Trophoblast cell (in vitro differentiated cells and primary cell): ENCODE measurements at regions not wholly inside any gene's neighbourhood (a gene's known extent, or its start where the extent isn't known, plus 50 kb on each side); places are given as distances from the start of the nearest gene placed in this dataset.
A peak's percentile ranks its signal among the peaks of the same experiment; 100 is the strongest.

ENCODE experiments used
- DNase-seq, 2 donors: peaks; one replicate each; pipeline ENCODE4 v3.0.0-alpha.2; 2016
- H2AFZ ChIP-seq: 2 replicates; pipeline ENCODE4 v1.6.1; 2013; ENCODE audit warnings: low read length, moderate library complexity, mild to moderate bottlenecking; ENCODE audit not compliant: insufficient read depth, poor library complexity
- H2AK5ac ChIP-seq: 2 replicates; pipeline ENCODE4 v1.6.1; 2013; ENCODE audit warnings: mild to moderate bottlenecking, low read length
- H2BK120ac ChIP-seq: 2 replicates; pipeline ENCODE4 v1.6.1; 2013; ENCODE audit warnings: low read length, mild to moderate bottlenecking, moderate library complexity; ENCODE audit not compliant: insufficient read depth, poor library complexity
- H2BK12ac ChIP-seq: 2 replicates; pipeline ENCODE4 v1.6.1; 2013; ENCODE audit warnings: mild to moderate bottlenecking, low read length, moderate library complexity
- H2BK5ac ChIP-seq: 2 replicates; pipeline ENCODE4 v1.6.1; 2013; ENCODE audit warnings: low read length, low read depth, moderate library complexity, mild to moderate bottlenecking; ENCODE audit not compliant: poor library complexity
- H3K14ac ChIP-seq: 2 replicates; pipeline ENCODE4 v1.6.1; 2013; ENCODE audit warnings: mild to moderate bottlenecking, low read length
- H3K18ac ChIP-seq: 2 replicates; pipeline ENCODE4 v1.6.1; 2013; ENCODE audit warnings: mild to moderate bottlenecking, low read length
- H3K23ac ChIP-seq: 2 replicates; pipeline ENCODE4 v1.6.1; 2013; ENCODE audit warnings: low read length
- H3K27ac ChIP-seq: 2 replicates; pipeline ENCODE4 v1.5.1; 2013; ENCODE audit warnings: low read depth, mild to moderate bottlenecking, inconsistent platforms, low read length, moderate library complexity
- H3K27me3 ChIP-seq: 2 replicates; pipeline ENCODE4 v1.6.1; 2013; ENCODE audit warnings: inconsistent platforms, mild to moderate bottlenecking, low read length, moderate library complexity; ENCODE audit not compliant: insufficient read depth
- H3K36me3 ChIP-seq, 2 experiments: 1 replicate in 1 of 2; 2 replicates in 1 of 2; pipeline ENCODE4 v1.6.1; 2013; ENCODE audit warnings: low read length in 2 of 2, mild to moderate bottlenecking in 2 of 2, moderate library complexity in 1 of 2; ENCODE audit not compliant: insufficient read depth in 2 of 2, control insufficient read depth in 1 of 2
- H3K4ac ChIP-seq: 2 replicates; pipeline ENCODE4 v1.6.1; 2013; ENCODE audit warnings: low read depth, mild to moderate bottlenecking, low read length, moderate library complexity
- H3K4me1 ChIP-seq, 2 experiments: 1 replicate in 1 of 2; 2 replicates in 1 of 2; pipeline ENCODE4 v1.6.1; 2013; ENCODE audit warnings: low read length in 2 of 2, mild to moderate bottlenecking in 2 of 2, moderate library complexity in 1 of 2; ENCODE audit not compliant: insufficient read depth in 2 of 2, control insufficient read depth in 1 of 2
- H3K4me2 ChIP-seq: 2 replicates; pipeline ENCODE4 v1.6.1; 2013; ENCODE audit warnings: inconsistent platforms, mild to moderate bottlenecking, low read length, moderate library complexity
- H3K4me3 ChIP-seq: 2 replicates; pipeline ENCODE4 v1.5.1; 2013; ENCODE audit warnings: mild to moderate bottlenecking, low read depth, low read length, inconsistent platforms
- H3K79me1 ChIP-seq: one replicate; pipeline ENCODE4 v1.6.1; 2013; ENCODE audit warnings: low read length
- H3K79me2 ChIP-seq: 2 replicates; pipeline ENCODE4 v1.6.1; 2013; ENCODE audit warnings: low read length, mild to moderate bottlenecking; ENCODE audit not compliant: control insufficient read depth, insufficient read depth, poor library complexity
- H3K9ac ChIP-seq: 2 replicates; pipeline ENCODE4 v1.6.1; 2013; ENCODE audit warnings: mild to moderate bottlenecking, low read length
- H3K9me3 ChIP-seq: 2 replicates; pipeline ENCODE4 v1.6.1; 2013; ENCODE audit warnings: low read depth, mild to moderate bottlenecking, control low read depth, inconsistent platforms, low read length; ENCODE audit not compliant: insufficient read depth
- H4K12ac ChIP-seq: 2 replicates; pipeline ENCODE4 v1.6.1; 2013; ENCODE audit warnings: low read depth, mild to moderate bottlenecking, low read length, moderate library complexity
- H4K8ac ChIP-seq: 2 replicates; pipeline ENCODE4 v1.6.1; 2013; ENCODE audit warnings: low read depth, mild to moderate bottlenecking, low read length, moderate library complexity
- H4K91ac ChIP-seq: one replicate; pipeline ENCODE4 v1.6.1; 2013; ENCODE audit warnings: low read depth, mild to moderate bottlenecking, low read length, moderate library complexity
- WGBS: extraction: QIAGEN DNeasy Blood & Tissue Kit; methylation state at CpG from one replicate; pipeline ENCODE4 v1.1.7; 2013; ENCODE audit warnings: missing lambda C conversion rate; ENCODE audit not compliant: insufficient read length, insufficient coverage; ENCODE audit errors: extremely low coverage; 5-methylcytosine and 5-hydroxymethylcytosine counted together

DNA sequence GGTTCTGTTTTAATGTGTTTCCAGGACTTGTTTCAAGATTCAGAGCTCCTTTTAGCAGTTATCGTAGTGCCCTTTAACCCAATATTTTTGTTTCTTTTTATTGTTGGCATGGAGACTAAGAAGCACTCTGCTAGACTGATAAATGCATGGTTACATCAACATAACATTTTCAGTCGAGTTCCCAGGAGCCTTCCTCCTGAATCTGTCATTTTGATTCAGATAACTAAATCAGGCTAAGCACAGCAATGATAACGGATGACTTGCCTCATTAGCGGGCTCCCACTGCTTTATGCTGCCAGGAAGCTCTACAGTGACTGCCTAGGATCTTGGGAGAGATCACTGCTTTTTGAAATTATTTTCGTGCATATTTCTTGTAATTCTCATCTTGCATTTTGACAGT is 772.8 kb upstream of the GJE1 start:
- H2AK5ac ChIP-seq: no peak overlapping the region
- no peak overlapping the region for H3K4me2 ChIP-seq
- H4K91ac ChIP-seq: no peak overlapping the region
- H3K9me3 ChIP-seq: no peaks in the 10 kb centered on the region
- H3K79me1 ChIP-seq: no peaks in the 10 kb centered on the region
- no peak overlapping the region for H3K14ac ChIP-seq
- H3K4ac ChIP-seq: no peak overlapping the region
- H4K8ac ChIP-seq: no peak overlapping the region
- no peak overlapping the region for H2BK120ac ChIP-seq
- no peaks in the 10 kb centered on the region for H3K4me1 ChIP-seq
- no peak overlapping the region for H3K9ac ChIP-seq
- no peak overlapping the region for H3K4me3 ChIP-seq
- H3K79me2 ChIP-seq: no peaks in the 10 kb centered on the region
- no peaks in the 10 kb centered on the region for H3K36me3 ChIP-seq
- no peak overlapping the region for H2BK5ac ChIP-seq
- no peak overlapping the region for H2BK12ac ChIP-seq
- no CpG with 5 or more reads among the region's 5 CpGs for WGBS
- no peak overlapping the region for H2AFZ ChIP-seq
- H3K23ac ChIP-seq: no peak overlapping the region
- no peak overlapping the region for H3K27ac ChIP-seq
- no peak overlapping the region for H4K12ac ChIP-seq
- no peak for DNase-seq
- H3K27me3 ChIP-seq: no peaks in the 10 kb centered on the region
- H3K18ac ChIP-seq: no peak overlapping the region

- H2AFZ ChIP-seq: no peak overlapping the region
- H3K23ac ChIP-seq: no peak overlapping the region
- WGBS: no CpG with 5 or more reads among the region's 4 CpGs
- no peak overlapping the region for H3K4ac ChIP-seq
- no peak overlapping the region for H4K12ac ChIP-seq
- H2AK5ac ChIP-seq: no peak overlapping the region
- H2BK12ac ChIP-seq: no peak overlapping the region
- H2BK120ac ChIP-seq: no peak overlapping the region
- no peaks in the 10 kb centered on the region for H3K27me3 ChIP-seq
- H3K18ac ChIP-seq: no peak overlapping the region
- H3K4me1 ChIP-seq: no peaks in the 10 kb centered on the region
- no peak overlapping the region for H3K27ac ChIP-seq
- no peak overlapping the region for H2BK5ac ChIP-seq
- no peak overlapping the region for H4K8ac ChIP-seq
- no peaks in the 10 kb centered on the region for H3K36me3 ChIP-seq
- H4K91ac ChIP-seq: no peak overlapping the region
- peak in 1 of 2 donors; percentile 7 for DNase-seq
- no peaks in the 10 kb centered on the region for H3K79me1 ChIP-seq
- no peak overlapping the region for H3K4me3 ChIP-seq
- H3K4me2 ChIP-seq: no peak overlapping the region
- H3K79me2 ChIP-seq: no peaks in the 10 kb centered on the region
- no peak overlapping the region for H3K9ac ChIP-seq
- no peaks in the 10 kb centered on the region for H3K9me3 ChIP-seq
- H3K14ac ChIP-seq: no peak overlapping the region
These were observed 778.4 kb upstream of the GJE1 start for GRCh38 chr6:141354191-141354955.

GRCh38 chr6:141351721-141352120 is 781.0 kb upstream of the GJE1 start:
- Histone ChIP-seq H2BK5ac (no peak overlapping the region), H4K91ac (no peak overlapping the region), H4K12ac (no peak overlapping the region), H2AFZ (no peak overlapping the region), H2BK120ac (no peak overlapping the region), H3K27ac (no peak overlapping the region), H3K23ac (no peak overlapping the region), H3K4me3 (no peak overlapping the region), H3K9ac (no peak overlapping the region), H3K36me3 (no peaks in the 10 kb centered on the region), H3K18ac (no peak overlapping the region), H2BK12ac (no peak overlapping the region), H3K27me3 (no peaks in the 10 kb centered on the region), H4K8ac (no peak overlapping the region), H3K4me1 (no peaks in the 10 kb centered on the region), H3K4me2 (no peak overlapping the region), H3K79me1 (no peaks in the 10 kb centered on the region), H3K79me2 (no peaks in the 10 kb centered on the region), H2AK5ac (no peak overlapping the region), H3K4ac (no peak overlapping the region), H3K9me3 (no peaks in the 10 kb centered on the region), H3K14ac (no peak overlapping the region)
- WGBS: no CpG with 5 or more reads among the region's 1 CpG
- DNase-seq: no peak

DNA sequence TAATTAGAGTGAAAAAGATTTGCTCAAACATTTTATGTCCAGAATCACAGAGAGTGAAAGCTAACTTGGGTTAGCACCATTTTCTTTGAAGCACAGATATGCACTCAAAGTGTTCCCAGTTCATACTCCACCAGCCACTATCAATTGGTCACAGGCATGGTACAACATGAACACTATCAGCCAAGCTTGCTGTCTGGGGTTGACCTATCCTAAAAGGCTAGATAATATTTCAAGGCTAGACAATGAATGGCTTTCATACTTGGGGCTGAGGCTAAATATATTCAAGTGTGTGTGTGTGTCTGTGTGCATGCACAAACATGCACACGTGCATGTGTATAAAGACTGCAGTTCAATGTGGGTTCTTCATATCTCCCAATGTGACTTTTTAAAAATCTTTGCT is 783.0 kb upstream of the GJE1 start:
- Histone ChIP-seq H3K4ac (no peak overlapping the region), H3K36me3 (no peaks in the 10 kb centered on the region), H3K23ac (no peak overlapping the region), H2AK5ac (no peak overlapping the region), H2AFZ (no peak overlapping the region), H2BK120ac (no peak overlapping the region), H4K91ac (no peak overlapping the region), H3K4me1 (no peaks in the 10 kb centered on the region), H2BK5ac (no peak overlapping the region), H3K79me1 (no peaks in the 10 kb centered on the region), H3K79me2 (no peaks in the 10 kb centered on the region), H3K4me3 (no peak overlapping the region), H4K8ac (no peak overlapping the region), H2BK12ac (no peak overlapping the region), H3K18ac (no peak overlapping the region), H3K27me3 (no peaks in the 10 kb centered on the region), H3K14ac (no peak overlapping the region), H3K9me3 (no peaks in the 10 kb centered on the region), H3K27ac (no peak overlapping the region), H3K4me2 (no peak overlapping the region), H4K12ac (no peak overlapping the region), H3K9ac (no peak overlapping the region)
- DNase-seq: no peak
- WGBS: no CpG with 5 or more reads among the region's 1 CpG
